Activated B cell treated with CpG ODN at 0.5 μM for 24 hours (primary cell): ENCODE measurements at regions not wholly inside any gene's neighbourhood (a gene's known extent, or its start where the extent isn't known, plus 50 kb on each side); places are given as distances from the start of the nearest gene placed in this dataset.

ENCODE experiments used
- ATAC-seq: fragments of 200-7000 bp; cut with Tn5 transposase; one replicate; pipeline ENCODE4 v1.10.0; 2021; ENCODE audit warnings: low read depth, mild to moderate bottlenecking, moderate library complexity
- CTCF ChIA-PET: fragments of 350-600 bp; sonication (Branson Sonifier 250); formaldehyde crosslinking; loops from one replicate; lab custom pipeline; 2021; ENCODE audit warnings: antibody characterized with exemption; lab: Charles Lee
- POLR2A ChIA-PET: fragments of 350-600 bp; sonication (Branson Sonifier 250); formaldehyde crosslinking; loops from one replicate; lab custom pipeline; 2021; ENCODE audit warnings: antibody characterized with exemption; lab: Charles Lee
- DNase-seq: peaks from one replicate; pipeline ENCODE4 v3.0.0; 2022
- H3K27ac Mint-ChIP-seq: one replicate; pipeline ENCODE4 v1.8.0; 2020; ENCODE audit warnings: mixed read lengths
- H3K27me3 Mint-ChIP-seq: one replicate; pipeline ENCODE4 v1.8.0; 2021; ENCODE audit warnings: mixed read lengths
- H3K36me3 Mint-ChIP-seq: one replicate; pipeline ENCODE4 v1.8.0; 2021; ENCODE audit warnings: low read depth, mixed read lengths
- H3K4me1 Mint-ChIP-seq: one replicate; pipeline ENCODE4 v1.8.0; 2021; ENCODE audit warnings: mixed read lengths
- H3K4me3 Mint-ChIP-seq: one replicate; pipeline ENCODE4 v1.8.0; 2020; ENCODE audit warnings: mild to moderate bottlenecking, mixed read lengths
- H3K9me3 Mint-ChIP-seq: one replicate; pipeline ENCODE4 v1.8.0; 2020; ENCODE audit warnings: mixed read lengths
- intact Hi-C: fragments of 100-400 bp; cut with micrococcal nuclease; formaldehyde crosslinking; loops from one replicate; pipeline ENCODE4 v1.15.1; 2024
- TF ChIP-seq, protein P1 (sequence below): fragments of 200-600 bp; IDR thresholded peaks from one replicate; pipeline ENCODE4 v1.8.0; 2022; ENCODE audit warnings: antibody characterized with exemption, mild to moderate bottlenecking

DNA sequence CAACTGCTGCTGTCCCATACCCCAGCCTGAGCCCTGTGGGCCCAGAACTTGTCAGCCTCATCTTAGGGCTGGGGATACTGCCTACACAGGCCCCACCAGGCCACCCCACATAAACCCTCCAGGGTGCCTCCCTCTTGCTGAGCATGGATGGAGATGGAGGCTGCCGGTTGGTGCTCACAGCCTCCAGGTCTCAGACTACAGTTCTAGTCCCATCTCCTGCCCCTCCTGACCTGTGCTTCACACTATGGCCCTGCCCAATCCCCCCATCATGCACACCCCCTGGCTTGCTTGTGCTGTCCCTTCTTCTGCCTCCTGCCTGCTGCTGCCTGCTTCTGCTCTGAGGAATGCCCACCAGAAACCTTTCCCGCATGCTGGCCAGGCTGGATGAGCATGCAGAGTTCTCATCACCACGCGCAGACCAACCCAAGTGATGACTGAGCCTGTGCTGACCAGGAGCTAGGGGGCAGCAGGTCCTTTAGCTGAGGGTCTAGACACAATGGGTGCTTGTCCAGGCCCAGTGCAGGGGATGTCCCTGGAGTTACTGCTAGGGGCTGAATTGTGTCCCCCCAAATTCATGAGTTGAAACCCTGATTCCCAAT is 138.4 kb upstream of the HS6ST1 start:
- intact Hi-C loops, result no loop called here
- no peak overlapping the region for H3K27ac Mint-ChIP-seq
- ChIA-PET CTCF (no interaction called here), POLR2A (no interaction called here)
- TF ChIP-seq, protein P1, sequence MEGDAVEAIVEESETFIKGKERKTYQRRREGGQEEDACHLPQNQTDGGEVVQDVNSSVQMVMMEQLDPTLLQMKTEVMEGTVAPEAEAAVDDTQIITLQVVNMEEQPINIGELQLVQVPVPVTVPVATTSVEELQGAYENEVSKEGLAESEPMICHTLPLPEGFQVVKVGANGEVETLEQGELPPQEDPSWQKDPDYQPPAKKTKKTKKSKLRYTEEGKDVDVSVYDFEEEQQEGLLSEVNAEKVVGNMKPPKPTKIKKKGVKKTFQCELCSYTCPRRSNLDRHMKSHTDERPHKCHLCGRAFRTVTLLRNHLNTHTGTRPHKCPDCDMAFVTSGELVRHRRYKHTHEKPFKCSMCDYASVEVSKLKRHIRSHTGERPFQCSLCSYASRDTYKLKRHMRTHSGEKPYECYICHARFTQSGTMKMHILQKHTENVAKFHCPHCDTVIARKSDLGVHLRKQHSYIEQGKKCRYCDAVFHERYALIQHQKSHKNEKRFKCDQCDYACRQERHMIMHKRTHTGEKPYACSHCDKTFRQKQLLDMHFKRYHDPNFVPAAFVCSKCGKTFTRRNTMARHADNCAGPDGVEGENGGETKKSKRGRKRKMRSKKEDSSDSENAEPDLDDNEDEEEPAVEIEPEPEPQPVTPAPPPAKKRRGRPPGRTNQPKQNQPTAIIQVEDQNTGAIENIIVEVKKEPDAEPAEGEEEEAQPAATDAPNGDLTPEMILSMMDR, result no peak
- no peak for DNase-seq
- no peaks in the 10 kb centered on the region for H3K4me1 Mint-ChIP-seq
- peaks cover 2% of the 10 kb centered on the region for H3K9me3 Mint-ChIP-seq
- no peak overlapping the region for H3K4me3 Mint-ChIP-seq
- no peaks in the 10 kb centered on the region for H3K36me3 Mint-ChIP-seq
- peaks cover 24% of the 10 kb centered on the region for H3K27me3 Mint-ChIP-seq
- no peak for ATAC-seq

DNA sequence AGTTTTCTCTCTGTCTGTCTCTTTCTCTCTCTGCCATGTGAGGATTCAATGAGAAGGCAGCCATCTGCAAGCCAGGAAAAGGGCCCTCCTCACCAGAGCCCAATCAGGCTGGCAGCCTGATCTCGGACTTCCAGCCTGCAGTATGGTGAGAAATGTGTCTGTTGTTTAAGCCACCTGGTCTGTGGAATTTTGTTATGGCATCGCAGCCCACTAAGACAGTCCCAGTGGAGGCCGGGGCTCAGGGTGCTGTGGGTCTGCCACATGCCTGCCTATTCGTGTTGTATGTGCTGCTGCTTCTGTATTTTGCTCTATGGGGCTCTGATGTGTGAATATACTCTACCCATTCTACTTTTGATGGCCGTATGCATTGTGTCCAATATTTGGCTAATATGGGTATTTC is 139.0 kb upstream of the HS6ST1 start:
- Mint-ChIP-seq H3K4me3 (no peak overlapping the region), H3K9me3 (peaks cover 2% of the 10 kb centered on the region), H3K4me1 (no peaks in the 10 kb centered on the region), H3K36me3 (no peaks in the 10 kb centered on the region), H3K27ac (no peak overlapping the region), H3K27me3 (peaks cover 21% of the 10 kb centered on the region)
- intact Hi-C loops, result no loop called here
- ChIA-PET CTCF (no interaction called here), POLR2A (no interaction called here)
- no peak for ATAC-seq
- no peak for DNase-seq
- TF ChIP-seq, protein P1, result no peak

DNA sequence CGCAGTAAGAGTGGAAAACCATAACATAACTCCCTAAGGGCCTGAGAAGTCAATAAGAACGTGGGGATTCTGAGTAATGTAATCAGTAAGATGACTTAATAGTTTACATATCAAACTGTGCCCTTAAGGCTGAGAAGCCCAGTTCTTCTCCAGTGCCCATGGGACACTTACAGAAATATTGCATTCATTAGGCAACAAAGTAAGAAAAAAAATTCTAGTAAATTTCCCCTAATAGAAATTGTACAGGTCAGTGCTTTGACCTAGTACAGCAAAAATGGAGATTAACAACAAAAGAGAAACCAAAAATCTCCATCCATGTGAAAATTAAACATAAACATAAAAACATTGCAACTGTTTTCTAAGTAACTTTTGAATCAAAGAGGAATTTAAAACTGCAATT is 139.8 kb upstream of the HS6ST1 start:
- intact Hi-C loops, result no loop called here
- Mint-ChIP-seq H3K27ac (no peak overlapping the region), H3K4me3 (no peak overlapping the region), H3K9me3 (peaks cover 2% of the 10 kb centered on the region), H3K36me3 (no peaks in the 10 kb centered on the region), H3K27me3 (peaks cover 19% of the 10 kb centered on the region), H3K4me1 (no peaks in the 10 kb centered on the region)
- TF ChIP-seq, protein P1, result no peak
- ChIA-PET CTCF (no interaction called here), POLR2A (no interaction called here)
- ATAC-seq, result no peak
- no peak for DNase-seq

DNA sequence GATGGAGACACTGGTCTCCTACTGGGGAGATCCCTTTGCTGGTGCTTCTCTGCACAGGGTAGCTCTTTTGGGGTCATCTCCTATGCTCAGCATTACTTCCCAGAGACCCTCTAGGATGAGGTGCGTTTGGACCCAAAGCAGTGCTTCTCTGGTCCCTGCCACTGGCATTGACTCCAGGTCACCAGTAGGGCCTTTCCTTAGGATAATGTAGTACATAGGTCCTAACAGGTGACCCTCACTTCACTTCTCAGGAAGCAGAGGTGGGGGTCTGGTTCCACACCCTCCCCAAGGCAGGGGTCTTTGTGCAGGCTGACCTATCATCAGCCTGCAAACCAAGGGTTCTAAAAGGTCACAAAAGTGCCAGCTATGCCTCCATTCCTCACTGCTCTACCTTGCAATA is 145.8 kb upstream of the HS6ST1 start:
- ATAC-seq, result no peak
- TF ChIP-seq, protein P1, result no peak
- ChIA-PET CTCF (no interaction called here), POLR2A (no interaction called here)
- intact Hi-C loops, result no loop called here
- no peak overlapping the region for H3K27ac Mint-ChIP-seq
- H3K36me3 Mint-ChIP-seq, result peaks cover 3% of the 10 kb centered on the region
- DNase-seq, result no peak
- H3K4me1 Mint-ChIP-seq, result no peaks in the 10 kb centered on the region
- H3K4me3 Mint-ChIP-seq, result no peak overlapping the region
- H3K27me3 Mint-ChIP-seq, result no peaks in the 10 kb centered on the region
- H3K9me3 Mint-ChIP-seq, result peaks cover 12% of the 10 kb centered on the region

DNA sequence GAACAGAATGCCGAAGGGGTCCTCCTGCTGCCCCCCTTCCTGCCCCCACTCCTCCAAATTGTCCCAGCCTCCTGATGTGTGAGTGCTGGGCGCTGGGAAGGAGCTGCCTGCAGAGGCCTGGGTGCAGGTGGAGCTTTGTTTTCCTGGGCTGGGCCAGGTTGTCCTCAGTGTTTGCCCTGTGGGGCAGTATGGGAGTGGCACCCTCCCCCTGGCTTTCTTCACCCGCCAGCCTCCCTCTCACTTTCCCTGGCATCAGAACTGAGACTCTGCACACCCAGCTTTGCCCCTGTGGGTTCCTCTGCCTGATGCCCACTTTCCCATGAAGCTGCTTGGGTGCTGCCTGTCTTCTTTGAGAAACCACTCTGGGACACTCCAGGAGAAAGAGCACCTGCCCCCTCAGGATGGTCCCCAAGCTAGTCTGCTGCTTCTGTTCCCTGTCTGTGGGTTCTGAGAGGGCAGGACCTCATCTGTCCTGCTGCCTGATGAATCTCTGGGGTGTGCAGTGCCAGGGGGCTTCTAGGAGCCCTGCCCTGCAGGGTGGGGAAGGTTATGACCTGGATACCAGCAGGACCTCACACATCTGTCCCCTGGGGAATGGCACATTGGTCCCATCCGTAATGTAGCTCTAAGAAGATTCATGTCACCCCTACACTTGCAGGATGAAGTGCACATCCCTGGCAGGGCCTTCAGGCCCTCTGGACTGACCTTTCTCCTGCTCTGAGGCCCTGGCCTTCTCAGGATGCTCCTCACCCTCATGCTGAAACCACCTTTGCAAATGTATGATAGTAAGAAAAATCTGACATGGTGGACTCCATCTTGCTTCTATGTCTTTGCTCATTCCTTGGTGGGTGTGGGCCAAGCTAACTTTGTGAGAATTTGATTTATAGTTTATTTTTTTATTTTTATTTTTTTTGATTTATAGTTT is 146.8 kb upstream of the HS6ST1 start:
- TF ChIP-seq, protein P1, result no peak
- ATAC-seq, result no peak
- Mint-ChIP-seq H3K9me3 (peaks cover 18% of the 10 kb centered on the region), H3K27me3 (no peaks in the 10 kb centered on the region), H3K36me3 (peaks cover 3% of the 10 kb centered on the region), H3K4me1 (no peaks in the 10 kb centered on the region), H3K4me3 (no peak overlapping the region), H3K27ac (no peak overlapping the region)
- ChIA-PET POLR2A (no interaction called here), CTCF (no interaction called here)
- DNase-seq, result no peak
- intact Hi-C loops, result no loop called here
